ENCODE measurements at regions not wholly inside any gene's neighbourhood (a gene's known extent, or its start where the extent isn't known, plus 50 kb on each side); places are given as distances from the start of the nearest gene placed in this dataset.

DNA sequence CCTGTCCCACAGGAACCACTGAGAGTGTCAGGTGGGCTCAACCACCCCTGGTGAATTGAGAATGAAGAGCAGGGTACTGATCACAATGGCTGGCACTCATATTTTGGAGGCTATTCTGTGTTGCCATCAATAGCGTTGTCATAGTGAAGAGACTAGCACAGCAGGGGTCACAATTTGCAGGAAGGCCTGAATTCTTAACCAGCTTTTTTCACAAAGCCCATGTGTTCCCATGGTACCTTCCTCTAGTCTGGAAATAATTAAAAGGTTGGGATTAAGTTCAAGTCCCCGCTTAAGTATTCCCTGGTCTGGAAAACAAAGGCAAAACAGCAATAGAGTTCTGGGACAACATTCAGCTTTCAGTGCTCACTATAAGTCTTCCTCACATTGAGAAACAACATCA, 1051.7 kb downstream of the C4orf33 start:
- TF ChIP-seq CTCF (IDR thresholded peaks at IDR 0.05; ENCODE audit: low read depth, low read length) (no peak), EZH2phosphoT487 (IDR thresholded peaks at IDR 0.05; ENCODE audit: low read depth) (no peak)

Data from OCI-LY3 (cell line).